ENCODE measurements at regions not wholly inside any gene's neighbourhood (a gene's known extent, or its start where the extent isn't known, plus 50 kb on each side); places are given as distances from the start of the nearest gene placed in this dataset.
"Not testable (repeated sequence)": the region's sequence is repeated elsewhere in the genome, so short reads cannot be mapped to it uniquely, and the experiment has no call there.

DNA sequence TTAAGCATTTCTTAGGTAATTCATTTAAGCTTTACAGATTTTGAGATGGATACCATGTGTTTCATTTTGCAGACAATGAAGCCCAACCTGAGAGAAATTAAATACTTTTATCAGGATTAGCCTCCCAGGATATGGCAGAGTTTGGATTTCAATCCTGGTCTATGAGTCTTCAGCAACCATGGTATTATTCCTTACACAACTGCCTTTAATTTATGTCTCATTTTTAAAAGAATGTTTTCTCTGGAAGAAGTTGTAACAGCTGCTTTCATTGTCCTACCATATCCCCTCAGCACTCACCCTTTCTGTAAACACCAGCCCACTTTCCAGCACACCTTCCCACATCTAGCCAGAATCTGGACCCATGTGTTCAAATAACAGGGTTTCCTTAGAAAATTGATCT, 863.7 kb upstream of the VRK2 start:
- DNase-seq, result no peak

DNA sequence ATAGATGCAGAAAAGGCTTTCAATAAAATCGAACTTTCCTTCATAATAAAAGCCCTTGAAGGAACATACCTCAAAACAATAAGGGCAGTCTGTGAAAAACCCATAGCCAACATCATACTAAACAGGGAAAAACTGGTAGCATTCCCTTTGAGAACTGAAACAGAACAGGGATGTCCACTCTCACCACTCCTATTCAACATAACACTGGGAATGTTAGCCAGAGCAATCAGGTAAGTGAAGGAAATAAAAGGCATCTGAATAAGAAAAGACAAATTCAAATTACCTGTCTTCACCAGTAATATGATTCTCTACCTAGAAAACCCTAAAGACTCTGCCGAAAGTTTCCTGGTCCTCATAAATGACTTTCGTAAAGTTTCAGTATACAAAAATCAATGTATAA, 861.0 kb upstream of the VRK2 start:
- no peak for DNase-seq

DNA sequence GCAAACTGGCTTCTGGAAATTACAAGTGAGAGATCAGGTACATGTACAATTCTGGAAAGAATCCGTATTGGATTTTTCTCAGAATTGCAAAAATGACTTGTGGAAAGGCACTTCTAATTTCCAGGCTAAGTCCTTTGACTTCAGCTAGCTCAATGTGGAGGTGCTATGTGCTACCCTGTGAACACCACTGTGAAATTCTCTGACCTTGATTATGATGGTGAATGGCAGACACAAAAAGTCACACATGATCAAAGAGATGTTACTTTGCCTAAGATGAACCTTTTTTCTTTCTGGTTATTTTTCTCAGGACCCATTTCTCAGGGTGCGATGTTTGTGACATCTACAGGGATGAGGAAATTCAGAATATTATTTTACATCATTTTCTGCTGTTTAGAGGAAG, 856.6 kb upstream of the VRK2 start:
- DNase-seq, result no peak

DNA sequence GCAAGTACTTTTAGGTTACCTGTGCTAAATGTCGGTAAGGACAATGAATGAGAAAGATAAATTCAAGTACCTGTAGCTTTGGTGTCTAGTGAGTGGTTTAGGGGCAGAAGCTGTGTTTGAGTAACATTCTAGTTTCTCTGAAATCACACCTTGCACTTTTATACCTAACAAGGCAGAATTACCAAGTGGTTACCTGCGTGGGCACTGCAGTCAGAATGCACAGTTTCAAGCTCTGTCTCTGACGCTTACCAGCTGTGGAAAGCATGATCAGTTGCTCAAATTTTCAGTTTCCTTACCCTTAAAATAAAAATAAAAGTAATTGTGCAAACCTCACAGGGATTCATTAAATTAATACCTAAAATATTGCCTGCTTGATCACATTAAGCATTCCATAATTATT, 846.9 kb upstream of the VRK2 start:
- no peak for DNase-seq

DNA sequence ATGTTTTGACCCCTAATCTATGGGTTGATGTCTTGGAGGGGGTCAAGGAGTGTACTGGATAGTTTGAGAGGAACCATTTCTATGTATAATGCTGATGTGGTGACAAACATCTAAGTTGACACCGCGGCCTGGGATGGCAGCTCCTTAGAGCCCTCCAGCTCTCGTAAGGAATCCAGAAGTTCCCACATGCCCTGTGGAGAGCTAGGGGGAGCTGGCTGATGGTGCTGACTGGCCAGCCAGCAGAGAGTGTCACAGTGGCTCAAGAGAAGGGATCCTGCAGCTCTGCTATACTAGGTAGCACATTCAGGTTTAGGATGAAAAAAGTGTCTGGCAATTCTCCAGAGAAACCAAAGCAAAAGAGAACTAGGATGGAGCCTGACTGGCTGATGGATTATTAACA, 842.2 kb upstream of the VRK2 start:
- no peak for DNase-seq

DNA sequence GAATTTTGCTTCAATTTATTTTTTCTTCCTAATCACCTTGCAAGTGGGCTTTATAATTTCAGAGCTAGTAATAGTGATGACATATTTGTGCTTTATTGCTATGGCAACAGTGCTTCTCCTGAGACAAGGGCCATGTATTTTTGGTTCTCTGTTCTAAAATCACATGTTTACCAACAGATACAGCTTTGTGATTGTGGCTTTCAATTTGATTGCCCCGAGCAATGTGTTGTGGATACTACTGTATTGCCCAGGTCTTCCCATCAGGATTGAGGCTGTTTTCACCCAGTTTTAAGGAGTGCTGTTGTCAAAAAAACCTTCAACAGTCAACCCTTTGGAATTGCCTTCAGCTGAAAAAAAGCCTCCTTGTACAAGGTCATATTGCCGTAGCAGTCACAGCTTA, 841.4 kb upstream of the VRK2 start:
- no peak for DNase-seq

DNA sequence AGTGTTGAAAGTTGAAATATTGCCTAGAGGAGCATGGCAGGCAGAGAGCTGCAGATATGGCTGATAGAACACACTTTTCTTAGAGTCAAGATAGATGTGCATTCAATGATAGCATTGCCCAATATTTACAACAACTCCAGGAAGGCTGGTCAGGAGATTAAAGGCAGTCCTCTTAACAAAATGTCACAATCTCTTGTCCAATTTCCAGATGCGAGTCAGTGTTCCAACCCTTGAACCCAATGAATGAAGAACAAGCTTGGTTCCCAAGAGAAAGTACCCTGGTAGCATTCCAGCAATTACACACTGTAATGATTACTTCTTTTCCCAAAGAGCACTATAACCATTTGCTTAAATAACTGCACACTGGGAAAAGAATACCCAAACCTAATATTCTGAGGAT, 839.4 kb upstream of the VRK2 start:
- no peak for DNase-seq

DNA sequence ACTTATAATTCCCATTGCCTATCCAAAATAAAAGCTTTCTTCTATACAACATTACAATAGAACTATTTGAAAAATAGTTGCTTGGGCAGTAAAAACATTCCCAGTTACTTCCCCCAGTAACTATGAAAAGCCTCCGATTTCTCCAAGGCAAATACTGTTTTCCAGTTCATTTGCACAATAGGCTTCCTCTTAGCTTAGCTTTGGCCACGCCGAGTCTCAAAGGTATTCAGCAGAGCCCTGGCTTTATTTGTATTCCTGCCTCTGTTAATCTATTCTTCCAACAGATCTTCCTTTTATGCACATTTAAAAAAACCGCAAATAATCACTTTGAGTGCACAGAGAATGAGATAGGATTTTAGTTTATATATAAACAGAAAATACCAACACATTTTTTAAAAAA, 836.8 kb upstream of the VRK2 start:
- DNase-seq, result no peak

DNA sequence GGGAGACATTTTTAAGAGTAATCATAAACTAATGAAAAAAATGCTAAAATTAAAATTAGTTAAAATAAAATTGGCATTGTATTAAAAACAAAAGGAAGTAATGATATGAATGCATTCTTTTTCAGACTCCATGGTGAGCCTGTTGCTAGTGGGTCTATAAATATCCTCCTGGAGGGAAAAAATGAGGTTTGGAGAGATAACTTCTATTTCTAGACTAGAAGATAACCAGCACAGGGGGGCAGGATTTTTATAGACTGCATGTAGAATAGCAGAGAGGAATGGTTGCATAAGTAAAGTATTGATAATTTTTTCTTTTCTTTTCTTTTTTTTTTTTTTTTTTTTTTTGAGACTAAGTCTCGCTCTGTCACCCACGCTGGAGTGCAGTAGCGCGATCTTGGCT, 835.8 kb upstream of the VRK2 start:
- DNase-seq, result no peak

DNA sequence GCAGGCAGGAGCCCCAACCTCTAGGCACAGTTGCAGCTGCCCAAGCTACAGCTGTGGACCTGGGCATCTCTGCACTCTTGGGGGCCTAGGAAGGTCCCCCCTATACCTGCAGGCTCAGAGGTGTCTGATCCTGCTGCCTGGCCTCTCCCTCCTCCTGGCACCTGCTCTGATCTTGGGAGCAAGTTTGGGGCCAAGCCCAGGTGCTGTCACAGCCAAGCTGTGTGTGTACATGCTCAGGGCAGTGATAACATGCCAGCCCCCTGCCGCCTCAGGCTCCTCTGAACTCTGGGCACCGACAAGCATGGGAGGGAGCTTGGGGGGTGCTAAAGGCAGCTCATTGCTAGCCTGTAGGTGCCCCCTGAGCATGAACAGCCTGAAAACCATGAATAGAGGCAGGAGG, 829.6 kb upstream of the VRK2 start:
- no peak for DNase-seq

DNA sequence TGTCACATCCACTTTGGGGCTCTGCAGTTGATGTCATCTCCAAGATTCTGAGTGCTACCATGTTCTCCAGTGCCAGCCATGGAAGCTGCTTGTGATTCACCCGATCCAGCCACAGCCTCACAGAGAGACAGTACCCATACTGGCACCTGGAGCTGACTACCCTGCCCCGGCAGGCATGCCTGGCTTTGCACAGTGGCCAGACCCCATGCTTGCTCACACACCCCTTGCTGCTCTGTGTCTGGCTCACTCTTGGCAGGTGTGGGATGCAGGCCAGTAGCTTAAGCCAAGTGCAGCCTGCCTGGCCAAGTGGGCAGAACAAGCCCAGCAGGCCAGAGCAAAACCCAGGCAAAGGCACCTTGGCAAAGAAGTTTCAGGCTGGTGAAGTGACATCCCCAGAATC, 828.4 kb upstream of the VRK2 start:
- DNase-seq, result no peak

DNA sequence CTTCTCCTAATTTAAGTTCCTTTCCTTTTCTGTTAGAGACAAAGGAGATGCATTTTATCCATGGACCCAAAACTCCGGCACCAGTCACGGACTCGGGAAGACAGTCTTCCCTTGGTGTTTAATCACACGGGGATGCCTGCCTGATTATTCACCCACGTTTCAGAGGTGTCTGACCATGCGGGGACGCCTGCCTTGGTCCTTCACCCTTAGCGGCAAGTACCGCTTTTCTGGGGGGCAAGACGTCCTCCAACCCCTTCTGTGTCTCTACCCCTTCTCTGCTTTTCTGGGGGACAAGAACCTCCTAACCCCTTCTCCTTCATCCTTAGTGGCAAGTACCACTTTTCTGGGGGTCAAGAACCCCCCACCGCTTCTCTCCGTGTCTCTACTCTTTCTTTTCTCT, 816.9 kb upstream of the VRK2 start:
- DNase-seq, result not testable (repeated sequence)

DNA sequence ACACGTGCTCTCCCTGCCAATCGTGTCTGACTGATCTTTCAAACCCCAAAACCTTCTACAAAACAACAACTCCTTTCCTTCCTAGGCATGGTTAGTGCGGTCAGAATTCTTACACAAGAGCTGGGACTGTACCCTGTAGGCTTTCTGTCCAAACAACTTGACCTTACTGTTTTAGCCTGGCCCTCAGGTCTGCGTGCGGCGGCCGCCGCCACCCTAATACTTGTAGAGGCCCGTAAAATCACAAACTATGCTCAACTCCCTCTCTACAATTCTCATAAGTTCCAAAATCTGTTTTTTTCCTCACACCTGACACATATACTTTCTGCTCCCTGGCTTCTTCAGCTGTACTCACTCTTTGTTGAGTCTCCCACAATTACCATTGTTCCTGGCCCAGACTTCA, 814.3 kb upstream of the VRK2 start:
- DNase-seq, result not testable (repeated sequence)

DNA sequence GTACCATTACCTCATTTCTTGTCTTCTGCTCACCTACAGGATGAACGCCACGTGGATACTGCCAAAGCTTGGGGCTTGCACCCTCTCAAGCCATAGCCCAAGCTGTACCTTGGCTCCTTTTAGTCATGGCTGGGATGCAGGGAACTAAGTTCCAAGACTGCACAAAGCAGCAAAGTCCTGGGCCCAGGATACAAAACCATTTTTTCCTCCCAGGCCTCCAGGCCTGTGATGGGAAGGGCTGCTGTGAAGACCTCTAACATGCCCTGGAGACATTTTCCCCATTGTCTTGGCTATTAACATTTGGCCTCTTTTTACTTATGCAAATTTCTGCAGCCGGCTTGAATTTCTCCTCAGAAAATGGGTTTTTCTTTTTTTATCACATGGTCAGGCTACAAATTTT, 795.1 kb upstream of the VRK2 start:
- DNase-seq, result not testable (repeated sequence)

DNA sequence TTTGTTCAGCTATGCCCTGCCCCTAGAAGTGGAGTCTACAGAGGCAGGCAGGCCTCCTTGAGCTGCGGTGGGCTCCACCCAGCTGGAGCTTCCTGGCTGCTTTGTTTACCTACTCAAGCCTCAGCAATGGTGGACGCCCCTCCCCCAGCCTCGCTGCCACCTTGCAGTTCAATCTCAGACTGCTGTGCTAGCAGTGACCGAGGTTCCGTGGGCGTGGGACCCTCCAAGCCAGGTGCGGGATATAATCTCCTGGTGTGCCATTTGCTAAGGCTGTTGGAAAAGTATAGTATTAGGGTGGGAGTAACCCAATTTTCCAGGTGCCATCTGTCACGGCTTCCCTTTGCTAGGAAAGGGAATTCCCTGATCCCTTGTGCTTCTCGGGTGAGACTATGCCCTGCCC, 770.2 kb upstream of the VRK2 start:
- not testable (repeated sequence) for DNase-seq

DNA sequence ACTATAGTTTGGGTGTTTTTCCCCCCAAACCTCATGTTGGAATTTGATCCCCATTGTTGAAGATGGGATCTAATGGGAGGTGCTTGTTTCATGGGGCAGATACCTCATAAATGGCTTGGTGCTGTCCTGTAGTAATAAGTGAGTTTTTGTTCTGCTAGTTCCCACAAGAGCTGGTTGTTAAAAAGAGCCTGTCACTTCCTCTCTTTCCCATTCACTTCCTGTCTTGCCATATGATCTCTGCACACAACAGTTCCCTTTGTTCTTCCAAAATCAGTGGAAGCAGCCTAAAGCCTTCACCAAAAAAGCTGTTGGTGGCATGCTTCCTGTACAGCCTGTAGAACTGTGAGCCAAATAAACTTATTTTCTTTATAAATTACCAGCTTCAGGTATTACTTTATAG, 768.2 kb upstream of the VRK2 start:
- DNase-seq, result no peak

DNA sequence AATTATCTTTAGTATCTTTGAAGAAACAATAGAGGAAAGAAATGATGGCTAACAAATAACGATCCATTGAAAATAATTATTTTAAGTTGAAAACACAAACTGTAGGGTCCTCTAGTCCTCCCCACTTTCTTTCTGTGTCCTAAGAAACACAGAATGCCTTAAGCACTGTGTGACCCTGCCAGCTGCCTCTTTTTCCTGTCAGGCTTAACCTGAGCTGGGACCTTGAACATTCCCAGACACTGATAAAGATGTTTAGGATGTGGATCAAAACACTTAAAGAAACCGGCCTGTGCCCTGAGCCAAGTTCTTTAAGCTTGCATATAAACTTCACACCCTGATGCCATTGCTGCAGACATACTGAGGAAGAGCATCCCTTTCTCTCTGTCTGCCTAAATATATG, 755.4 kb upstream of the VRK2 start:
- no peak for DNase-seq

DNA sequence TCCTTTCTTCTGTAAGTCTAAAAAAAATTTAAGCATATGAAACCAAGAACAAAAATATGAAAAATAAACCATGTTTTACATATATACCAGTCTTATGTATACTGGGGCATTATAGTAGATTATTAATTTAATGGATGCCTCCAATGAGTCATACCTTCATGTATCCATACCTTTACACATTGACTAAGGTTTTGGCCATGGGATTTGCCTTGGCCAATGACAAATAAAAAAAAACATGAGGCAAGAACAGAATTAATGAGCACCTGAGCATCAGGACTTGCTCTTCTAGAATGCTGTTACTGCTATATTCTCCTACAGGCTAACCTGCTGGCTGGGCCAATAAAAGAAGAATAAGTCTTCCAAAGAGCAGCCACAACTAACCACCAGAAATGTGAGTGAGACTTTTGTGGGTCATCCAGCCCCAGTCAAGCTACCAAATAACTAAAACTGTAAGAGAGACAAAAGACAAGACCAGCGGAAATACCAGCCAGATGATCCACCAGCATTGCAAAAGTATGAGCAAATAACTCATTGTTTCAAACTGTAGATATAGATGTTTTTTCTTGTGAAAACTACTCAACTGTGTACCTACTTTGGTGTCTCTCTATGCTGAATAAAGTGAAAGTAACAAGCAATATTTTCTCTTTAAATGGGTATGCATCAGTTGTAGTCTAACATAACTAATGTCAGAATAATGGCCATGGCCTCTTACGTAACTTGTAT, 749.6 kb upstream of the VRK2 start:
- DNase-seq, result no peak

DNA sequence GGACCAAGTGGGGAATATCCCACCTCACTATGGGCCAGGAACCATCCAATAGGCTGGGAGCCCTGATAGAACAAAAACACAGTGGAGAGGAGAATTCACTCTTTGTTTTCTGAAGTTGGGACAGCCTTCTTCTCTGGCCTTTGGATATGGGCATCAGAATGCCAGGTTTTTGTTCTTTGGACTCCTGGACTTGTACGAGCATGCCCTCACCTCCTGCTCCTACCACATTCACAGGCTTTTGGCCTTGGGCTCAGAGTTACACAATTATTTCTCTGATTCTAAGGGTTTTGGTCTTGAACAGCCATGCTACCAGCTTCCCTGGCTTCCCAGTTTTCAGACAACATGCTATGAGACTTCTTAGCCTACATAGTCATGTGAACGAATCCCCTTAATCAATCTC, 732.9 kb upstream of the VRK2 start:
- no peak for DNase-seq

DNA sequence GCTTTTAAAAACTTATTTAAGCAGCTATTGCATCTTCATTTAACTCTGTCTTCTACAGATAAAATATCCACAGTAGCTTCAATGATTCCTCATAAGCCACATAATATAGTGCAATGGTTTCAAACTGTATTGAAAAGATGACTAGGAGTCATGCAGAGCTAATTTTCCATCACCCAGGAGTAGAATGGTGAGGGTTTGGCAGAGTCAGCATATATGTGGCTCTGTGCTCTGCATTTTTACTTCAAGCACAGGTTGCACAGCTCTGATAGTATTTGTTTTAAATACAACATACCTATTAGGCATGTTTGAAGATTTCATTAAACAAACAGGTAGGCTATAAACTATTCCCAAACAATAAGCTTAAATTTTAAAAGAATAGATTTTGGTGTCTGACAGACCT, 731.9 kb upstream of the VRK2 start:
- DNase-seq, result no peak

DNA sequence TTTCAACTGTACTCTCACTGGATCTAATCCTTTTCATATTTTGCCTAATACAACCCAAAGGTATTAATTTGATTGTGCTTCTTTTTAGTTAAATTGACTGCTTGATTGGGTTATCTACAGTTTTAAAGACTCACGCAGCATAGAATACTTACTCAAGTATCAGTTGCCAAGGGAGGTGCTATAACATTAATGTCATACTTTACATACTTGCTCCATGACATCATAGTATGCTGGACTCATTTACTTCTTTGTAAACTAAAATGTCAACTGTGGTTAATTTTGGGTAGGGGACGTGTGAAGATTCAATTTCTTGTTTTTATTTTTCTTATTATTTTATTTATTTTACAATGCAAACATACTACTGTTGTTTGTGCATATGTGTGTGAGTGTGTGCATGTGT, 716.2 kb upstream of the VRK2 start:
- DNase-seq, result no peak

DNA sequence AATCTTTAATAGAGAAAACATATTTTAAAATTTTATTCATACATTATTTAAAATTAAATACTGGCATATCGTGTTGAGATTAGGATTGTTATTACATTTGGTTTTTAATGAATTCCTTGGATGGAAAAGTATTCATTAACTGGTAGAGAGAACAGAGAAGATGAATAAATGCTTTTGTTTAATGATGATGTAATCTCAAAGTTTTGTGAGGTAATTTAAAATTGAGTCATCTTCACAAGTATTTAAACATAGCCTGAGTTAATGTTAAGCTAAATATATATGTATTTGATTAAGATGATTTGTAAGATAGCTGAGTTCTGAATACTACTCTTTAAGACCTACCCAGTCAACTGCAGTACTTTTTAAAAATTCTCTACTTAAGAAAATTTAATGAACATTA, 713.4 kb upstream of the VRK2 start:
- no peak for DNase-seq

DNA sequence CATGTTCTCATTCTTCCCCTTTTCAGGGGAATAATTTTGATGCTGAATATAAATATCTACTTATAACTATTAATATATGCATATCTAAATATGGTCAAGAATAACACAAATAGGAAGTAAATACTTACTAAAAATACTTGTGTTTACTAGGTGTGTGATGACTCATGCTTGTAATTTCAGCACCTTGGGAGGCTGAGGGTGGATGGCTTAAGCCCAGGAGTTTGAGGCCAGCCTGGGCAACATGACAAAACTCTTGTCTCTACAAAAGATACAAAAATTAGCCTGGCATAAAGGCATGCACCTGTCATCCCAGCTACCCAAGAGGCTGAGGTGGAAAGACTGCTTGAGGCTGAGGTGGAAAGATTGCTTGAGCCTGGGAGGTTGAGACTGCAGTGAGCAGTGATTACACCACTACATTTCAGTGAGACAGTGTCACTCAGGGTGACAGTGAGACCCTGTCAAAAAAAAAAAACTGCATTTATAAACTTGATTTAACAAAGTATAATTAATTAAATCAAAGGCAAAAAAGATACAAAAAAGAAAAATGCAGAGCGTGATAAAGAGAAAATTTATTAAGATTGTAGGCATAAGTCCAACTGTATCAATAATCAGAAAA, 703.1 kb upstream of the VRK2 start:
- DNase-seq, result no peak

DNA sequence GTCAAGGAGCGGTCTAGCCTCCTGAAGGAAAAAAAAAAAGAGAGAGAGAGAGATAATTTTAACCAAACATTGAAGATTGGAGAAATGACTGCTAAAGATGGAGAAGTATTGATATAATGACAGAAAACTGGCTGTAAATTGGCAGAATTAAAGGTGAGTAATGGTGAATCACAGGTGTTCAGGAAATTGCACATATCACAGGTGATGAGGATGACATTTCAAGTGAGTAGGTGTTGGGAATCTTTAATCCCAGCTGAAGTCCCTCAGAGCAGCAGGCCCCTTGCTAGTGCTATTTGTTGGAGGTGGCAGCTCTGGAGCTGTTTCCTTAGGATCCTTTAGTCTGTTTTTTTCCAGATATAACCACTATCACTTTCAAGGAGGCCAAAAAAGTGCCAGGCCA, 678.4 kb upstream of the VRK2 start:
- no peak for DNase-seq

DNA sequence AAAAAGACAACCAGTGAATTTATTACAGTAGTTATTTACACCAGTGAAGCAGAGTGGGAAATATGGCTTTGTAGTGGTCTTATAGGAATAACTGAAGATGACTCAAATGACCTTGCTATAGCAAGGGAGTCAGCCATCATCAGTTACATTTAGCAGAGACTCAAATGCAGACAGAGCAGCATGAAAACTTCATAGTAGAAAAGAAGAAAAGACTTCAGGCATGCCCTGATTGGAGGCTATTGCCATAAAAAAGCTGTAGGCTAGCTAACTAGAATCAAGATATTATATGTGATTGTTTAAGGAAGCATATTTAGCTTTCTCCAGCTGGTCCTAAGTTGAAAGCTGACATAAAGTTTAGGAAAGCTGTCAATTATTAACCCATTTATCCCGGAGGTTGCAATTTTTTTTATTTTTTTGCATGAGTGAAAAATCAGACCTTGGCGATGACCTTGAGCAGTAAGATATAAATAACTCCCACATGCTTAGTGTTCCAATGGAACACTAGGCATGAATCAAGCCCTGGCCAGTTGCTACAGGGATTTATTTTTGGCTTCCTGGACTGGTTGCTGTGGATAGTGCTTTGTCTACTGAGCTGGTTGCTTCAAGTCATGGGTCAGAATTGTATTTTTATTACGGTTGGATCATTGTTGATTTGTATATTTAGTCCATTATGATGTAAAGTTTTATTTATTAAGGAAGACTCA, 675.6 kb upstream of the VRK2 start:
- DNase-seq, result no peak
